IMR-90 (cell line): ENCODE measurements at regions not wholly inside any gene's neighbourhood (a gene's known extent, or its start where the extent isn't known, plus 50 kb on each side); places are given as distances from the start of the nearest gene placed in this dataset.

Source experiments
- ATAC-seq: fragments of 200-7000 bp; cut with Tn5 transposase; 2 replicates; pipeline ENCODE4 v1.9.1; 2020; ENCODE audit warnings: low read depth, mild to moderate bottlenecking, moderate library complexity
- BruUV-seq: library from RNA; stranded (reverse); fragments of 400-500 nt; replicated peaks from 2 replicates; lab custom pipeline; 2021; lab: Mats Ljungman, UMichigan
- CTCF ChIA-PET: fragments of 300-600 bp; formaldehyde crosslinking; extraction: SDS; loops from one replicate; lab custom pipeline; 2021; ENCODE audit warnings: antibody characterized with exemption; lab: Yijun Ruan, JAX
- POLR2A ChIA-PET: fragments of 300-600 bp; sonication (Branson Sonifier 250); formaldehyde crosslinking; loops from one replicate; lab custom pipeline; 2022; ENCODE audit warnings: antibody characterized with exemption; ENCODE audit not compliant: unreplicated experiment; lab: Charles Lee
- DNase-seq: peaks from one replicate; pipeline ENCODE4 v3.0.0; 2013
- H2AFZ ChIP-seq: replicated peaks from 2 replicates; pipeline ENCODE3; 2013; ENCODE audit warnings: low read length, mild to moderate bottlenecking; ENCODE audit not compliant: poor library complexity
- H2AK5ac ChIP-seq: 2 replicates; pipeline ENCODE4 v1.6.1; 2013; ENCODE audit warnings: low read depth, low read length, inconsistent platforms
- H2AK9ac ChIP-seq: replicated peaks from 2 replicates; pipeline ENCODE3; 2013; ENCODE audit warnings: mild to moderate bottlenecking, low read depth, low read length, moderate library complexity; ENCODE audit not compliant: poor library complexity
- H2BK120ac ChIP-seq: 2 replicates; pipeline ENCODE4 v1.6.1; 2013; ENCODE audit warnings: low read depth, low read length, inconsistent platforms
- H2BK15ac ChIP-seq: 3 replicates; pipeline ENCODE4 v1.6.1; 2013; ENCODE audit warnings: low read depth, low read length, inconsistent platforms
- H2BK20ac ChIP-seq: 2 replicates; pipeline ENCODE4 v1.6.1; 2013; ENCODE audit warnings: low read depth, mild to moderate bottlenecking, inconsistent platforms, low read length, moderate library complexity
- H2BK5ac ChIP-seq: 2 replicates; pipeline ENCODE4 v1.6.1; 2013; ENCODE audit warnings: mild to moderate bottlenecking, low read depth, low read length, inconsistent platforms; ENCODE audit not compliant: poor library complexity, severe bottlenecking
- H3K14ac ChIP-seq: replicated peaks from 2 replicates; pipeline ENCODE4 v1.6.1; 2013; ENCODE audit warnings: low read depth, low read length, inconsistent platforms
- H3K18ac ChIP-seq: 2 replicates; pipeline ENCODE4 v1.6.1; 2013; ENCODE audit warnings: low read depth, low read length, control low read depth
- H3K23ac ChIP-seq: 2 replicates; pipeline ENCODE4 v1.6.1; 2013; ENCODE audit warnings: low read depth, low read length, inconsistent platforms
- H3K27ac ChIP-seq: 2 replicates; pipeline ENCODE4 v1.5.1; 2013; ENCODE audit warnings: mild to moderate bottlenecking, control low read depth, low read length; ENCODE audit not compliant: insufficient read depth
- H3K27me3 ChIP-seq: 2 replicates; pipeline ENCODE4 v1.6.1; 2013; ENCODE audit warnings: low read length; ENCODE audit not compliant: control insufficient read depth, insufficient read depth
- H3K36me3 ChIP-seq: 2 replicates; pipeline ENCODE4 v1.6.1; 2013; ENCODE audit warnings: low read length, mixed read lengths; ENCODE audit not compliant: control insufficient read depth, insufficient read depth
- H3K4ac ChIP-seq: 2 replicates; pipeline ENCODE4 v1.6.1; 2013; ENCODE audit warnings: low read depth, low read length, inconsistent platforms
- H3K4me1 ChIP-seq: 2 replicates; pipeline ENCODE4 v1.6.1; 2013; ENCODE audit warnings: low read length, mixed read lengths; ENCODE audit not compliant: control insufficient read depth, insufficient read depth
- H3K4me2 ChIP-seq: 2 replicates; pipeline ENCODE4 v1.6.1; 2013; ENCODE audit warnings: low read depth, mild to moderate bottlenecking, control low read depth, low read length, moderate library complexity
- H3K4me3 ChIP-seq: 2 replicates; pipeline ENCODE4 v1.5.1; 2013; ENCODE audit warnings: low read depth, mild to moderate bottlenecking, control low read depth, low read length, moderate library complexity; ENCODE audit not compliant: insufficient read depth
- H3K56ac ChIP-seq: 2 replicates; pipeline ENCODE4 v1.6.1; 2013; ENCODE audit warnings: low read length, inconsistent platforms; ENCODE audit not compliant: insufficient read depth; ENCODE audit errors: extremely low read depth
- H3K79me1 ChIP-seq, 2 experiments: 2 replicates each; pipeline ENCODE4 v1.6.1; 2013; ENCODE audit warnings: low read length in 2 of 2, inconsistent platforms in 1 of 2, low read depth in 1 of 2
- H3K9ac ChIP-seq: 2 replicates; pipeline ENCODE4 v1.6.1; 2013; ENCODE audit warnings: low read depth, low read length, control low read depth
- H3K9me1 ChIP-seq: 2 replicates; pipeline ENCODE4 v1.6.1; 2013; ENCODE audit warnings: low read length, inconsistent platforms; ENCODE audit not compliant: insufficient read depth
- H3K9me3 ChIP-seq: 2 replicates; pipeline ENCODE4 v1.6.1; 2013; ENCODE audit warnings: low read length; ENCODE audit not compliant: control insufficient read depth, insufficient read depth
- H4K20me1 ChIP-seq: 2 replicates; pipeline ENCODE4 v1.6.1; 2013; ENCODE audit warnings: low read length, inconsistent platforms; ENCODE audit not compliant: insufficient read depth
- H4K5ac ChIP-seq: 2 replicates; pipeline ENCODE4 v1.6.1; 2013; ENCODE audit warnings: mild to moderate bottlenecking, low read depth, low read length, control low read depth
- H4K8ac ChIP-seq, 2 experiments: 2 replicates each; pipeline ENCODE4 v1.6.1; 2013; ENCODE audit warnings: low read depth in 2 of 2, low read length in 2 of 2, control low read depth in 1 of 2, inconsistent platforms in 1 of 2
- H4K91ac ChIP-seq: 2 replicates; pipeline ENCODE4 v1.6.1; 2013; ENCODE audit warnings: low read depth, low read length, inconsistent platforms; ENCODE audit not compliant: insufficient read depth
- BHLHE40 ChIP-seq: fragments of 150-350 bp; IDR thresholded peaks from 2 replicates; pipeline ENCODE4 v1.6.1; 2016; ENCODE audit warnings: mild to moderate bottlenecking, low read depth, low read length
- CEBPB ChIP-seq: IDR thresholded peaks from 2 replicates; pipeline ENCODE4 v1.6.1; 2012; ENCODE audit warnings: low read depth, low read length, improper control_type of control experiment
- CHD1 ChIP-seq: IDR thresholded peaks from 2 replicates; pipeline ENCODE4 v1.6.1; 2012; ENCODE audit warnings: low read depth, low read length, improper control_type of control experiment
- CTCF ChIP-seq: conservative IDR thresholded peaks from 2 replicates; pipeline ENCODE4 v1.5.1; 2012; ENCODE audit warnings: mild to moderate bottlenecking, low read depth, low read length, improper control_type of control experiment
- ELK1 ChIP-seq: fragments of 150-350 bp; IDR thresholded peaks from 2 replicates; pipeline ENCODE4 v1.6.1; 2016; ENCODE audit warnings: low read depth, mild to moderate bottlenecking, low read length, moderate library complexity, borderline replicate concordance
- FOS ChIP-seq: fragments of 150-350 bp; IDR thresholded peaks from 2 replicates; pipeline ENCODE4 v1.6.1; 2016; ENCODE audit warnings: low read depth, low read length
- MAFK ChIP-seq: IDR thresholded peaks from 2 replicates; pipeline ENCODE4 v1.6.1; 2012; ENCODE audit warnings: low read depth, low read length, improper control_type of control experiment
- MAZ ChIP-seq: IDR thresholded peaks from 2 replicates; pipeline ENCODE4 v1.6.1; 2012; ENCODE audit warnings: low read depth, mild to moderate bottlenecking, low read length, improper control_type of control experiment, moderate library complexity, borderline replicate concordance
- MXI1 ChIP-seq: IDR thresholded peaks from 2 replicates; pipeline ENCODE4 v1.6.1; 2012; ENCODE audit warnings: low read depth, mild to moderate bottlenecking, low read length, moderate library complexity, borderline replicate concordance
- NFE2L2 ChIP-seq: fragments of 150-350 bp; IDR thresholded peaks from 2 replicates; pipeline ENCODE4 v1.6.1; 2016; ENCODE audit warnings: low read depth, mild to moderate bottlenecking, low read length
- POLR2A ChIP-seq: IDR thresholded peaks from 2 replicates; pipeline ENCODE4 v1.6.1; 2012; ENCODE audit warnings: mild to moderate bottlenecking, low read depth, low read length
- RAD21 ChIP-seq: IDR thresholded peaks from 2 replicates; pipeline ENCODE4 v1.6.1; 2012; ENCODE audit warnings: low read length, improper control_type of control experiment
- RCOR1 ChIP-seq: IDR thresholded peaks from 2 replicates; pipeline ENCODE4 v1.6.1; 2012; ENCODE audit warnings: mild to moderate bottlenecking, low read length, improper control_type of control experiment; ENCODE audit not compliant: insufficient replicate concordance
- RFX5 ChIP-seq: IDR thresholded peaks from 2 replicates; pipeline ENCODE4 v1.8.0; 2012; ENCODE audit warnings: low read depth, mild to moderate bottlenecking, low read length, moderate library complexity
- SMC3 ChIP-seq: fragments of 150-350 bp; IDR thresholded peaks from 2 replicates; pipeline ENCODE4 v1.6.1; 2016; ENCODE audit warnings: low read depth, mild to moderate bottlenecking, antibody characterized with exemption, low read length, moderate library complexity
- USF2 ChIP-seq: fragments of 150-350 bp; IDR thresholded peaks from 2 replicates; pipeline ENCODE4 v1.6.1; 2017; ENCODE audit warnings: mild to moderate bottlenecking, antibody characterized with exemption, low read length, low read depth
- WGBS, 2 experiments: methylation state at CpG; one replicate each; pipeline versions ENCODE4 v1.1.5 to v1.1.7; 2013; ENCODE audit warnings: missing lambda C conversion rate in 2 of 2; ENCODE audit not compliant: insufficient read length in 1 of 2; ENCODE audit errors: extremely low coverage in 2 of 2; 5-methylcytosine and 5-hydroxymethylcytosine counted together
- dilution Hi-C: fragments of 300-500 bp; cut with HindIII; formaldehyde crosslinking; loops from one replicate; pipeline ENCODE4 v1.14.3; 2018; ENCODE audit warnings: low sequenced_read_pairs; ENCODE audit not compliant: unreplicated experiment
- in situ Hi-C: fragments of 300-500 bp; cut with MboI; formaldehyde crosslinking; loops from 3 replicates; pipeline ENCODE4 v1.14.3; 2019; ENCODE audit warnings: low sequenced_read_pairs, inconsistent platforms, mixed read lengths
- intact Hi-C: fragments of 100-400 bp; cut with micrococcal nuclease; formaldehyde crosslinking; loops from 2 replicates; pipeline ENCODE4 v1.10.0; 2022

- WGBS, 2 experiments: 48% methylated on average over 4 of the region's 6 CpGs; no CpG with 5 or more reads in 1 of the 2 experiments
- POLR2A ChIA-PET: no interaction called here
Measured at GRCh38 chr5:13412040-13412595, 532.4 kb downstream of the DNAH5 start.

More at GRCh38 chr5:13412040-13412595, 532.4 kb downstream of the DNAH5 start:
- no peak for ATAC-seq
- Histone ChIP-seq H2BK15ac (no peak overlapping the region), H4K5ac (no peak overlapping the region), H3K4me1 (no peaks in the 10 kb centered on the region), H3K14ac (no peak overlapping the region), H2BK5ac (no peak overlapping the region), H2BK120ac (no peak overlapping the region), H2AK9ac (no peak overlapping the region), H3K79me1 (no peaks in the 10 kb centered on the region), H4K20me1 (no peaks in the 10 kb centered on the region), H2BK20ac (no peak overlapping the region), H2AFZ (no peak overlapping the region), H3K9ac (no peak overlapping the region), H3K36me3 (no peaks in the 10 kb centered on the region), H3K9me1 (no peaks in the 10 kb centered on the region), H3K23ac (no peak overlapping the region), H4K8ac (no peak overlapping the region), H3K27ac (no peak overlapping the region), H3K4ac (no peak overlapping the region), H4K91ac (no peak overlapping the region), H3K9me3 (no peaks in the 10 kb centered on the region), H3K56ac (no peak overlapping the region), H3K27me3 (no peaks in the 10 kb centered on the region), H2AK5ac (no peak overlapping the region), H3K18ac (no peak overlapping the region), H3K4me2 (no peak overlapping the region), H3K4me3 (no peak overlapping the region)
- dilution Hi-C loops: no loop called here
- CTCF ChIA-PET: no interaction called here
- no TSS peak for BruUV-seq
- intact Hi-C loops: no loop called here
- in situ Hi-C loops: no loop called here
- no peak for TF ChIP-seq MAFK
- no peak for TF ChIP-seq RFX5
- no peak for TF ChIP-seq CEBPB
- no peak for TF ChIP-seq SMC3
- TF ChIP-seq NFE2L2: no peak
- no peak for TF ChIP-seq CTCF
- no peak for TF ChIP-seq RAD21
- TF ChIP-seq FOS: no peak
- TF ChIP-seq USF2: no peak
- TF ChIP-seq BHLHE40: no peak
- TF ChIP-seq MAZ: no peak
- TF ChIP-seq CHD1: no peak
- no peak for TF ChIP-seq MXI1
- TF ChIP-seq POLR2A: no peak
- no peak for TF ChIP-seq ELK1
- no peak for TF ChIP-seq RCOR1
- no peak for DNase-seq
